ENCODE measurements at regions not wholly inside any gene's neighbourhood (a gene's known extent, or its start where the extent isn't known, plus 50 kb on each side); places are given as distances from the start of the nearest gene placed in this dataset.
"Not testable (repeated sequence)": the region's sequence is repeated elsewhere in the genome, so short reads cannot be mapped to it uniquely, and the experiment has no call there.

- no peak for DNase-seq (ENCODE audit: low read depth)
Observed at GRCh38 chr7:132030086-132030568, 473.7 kb upstream of the PODXL start.

- DNase-seq (ENCODE audit: low read depth), result no peak
Observed at GRCh38 chr7:132029369-132030085, 473.1 kb upstream of the PODXL start.

DNA sequence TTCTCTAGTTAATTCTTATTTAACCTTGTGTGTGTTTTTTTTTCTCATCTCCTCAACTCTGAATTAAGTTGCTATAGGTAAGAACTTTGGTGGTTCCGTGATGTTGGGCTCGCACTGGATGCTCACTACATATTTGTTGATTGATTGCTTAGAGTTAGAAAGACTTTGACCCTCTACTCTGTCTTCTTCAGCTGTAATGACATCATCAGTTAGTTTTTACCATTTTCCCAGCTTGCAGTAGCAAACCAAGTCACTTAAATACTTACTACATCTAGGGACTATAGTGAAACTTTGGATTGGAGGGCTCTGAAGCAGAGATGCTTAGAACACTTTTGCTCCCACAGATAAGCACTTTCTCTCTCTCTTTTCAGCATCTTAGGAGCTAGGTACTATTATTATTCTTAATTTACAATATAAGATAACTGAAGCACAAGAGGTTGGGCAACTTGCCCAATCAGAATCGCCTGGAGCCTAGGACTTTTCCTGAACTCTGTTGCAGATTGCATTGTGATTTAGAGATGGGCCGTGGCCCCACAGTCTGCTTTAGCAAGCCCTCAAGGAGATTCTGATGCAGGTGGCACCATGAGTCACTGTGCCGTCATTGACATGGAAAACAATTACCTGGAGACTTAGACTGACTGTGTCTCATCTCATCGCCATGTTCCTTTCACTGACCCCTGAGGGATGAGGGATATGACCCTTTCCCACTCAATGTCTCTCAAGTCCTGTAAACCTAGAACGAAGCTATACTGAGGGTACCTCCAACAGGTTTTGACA lies 471.9 kb upstream of the PODXL start:
- no peak for DNase-seq (ENCODE audit: low read depth)

- DNase-seq (ENCODE audit: low read depth), result no peak
Observed at GRCh38 chr7:132024290-132024689, 467.9 kb upstream of the PODXL start.

DNA sequence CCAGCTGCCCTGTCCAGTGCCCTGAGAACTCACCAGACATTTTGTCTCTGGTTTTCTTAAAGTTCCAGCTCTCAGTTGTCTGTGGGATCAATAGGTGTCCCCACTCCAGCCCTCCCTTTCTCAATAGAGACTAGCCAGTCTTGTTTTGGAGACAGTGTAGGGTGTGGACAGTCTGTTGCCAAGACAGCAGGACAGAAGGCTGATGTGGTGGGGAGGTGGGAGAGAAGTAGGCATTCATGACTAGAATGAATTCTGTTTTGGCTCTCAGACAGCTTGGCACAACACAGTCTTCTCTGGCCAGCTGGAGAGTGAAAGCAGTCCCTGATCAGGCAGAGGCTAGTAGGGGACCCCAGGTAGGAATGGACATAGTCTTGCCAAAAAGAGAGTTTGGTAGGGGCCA lies 467.0 kb upstream of the PODXL start:
- no peak for DNase-seq (ENCODE audit: low read depth)

DNA sequence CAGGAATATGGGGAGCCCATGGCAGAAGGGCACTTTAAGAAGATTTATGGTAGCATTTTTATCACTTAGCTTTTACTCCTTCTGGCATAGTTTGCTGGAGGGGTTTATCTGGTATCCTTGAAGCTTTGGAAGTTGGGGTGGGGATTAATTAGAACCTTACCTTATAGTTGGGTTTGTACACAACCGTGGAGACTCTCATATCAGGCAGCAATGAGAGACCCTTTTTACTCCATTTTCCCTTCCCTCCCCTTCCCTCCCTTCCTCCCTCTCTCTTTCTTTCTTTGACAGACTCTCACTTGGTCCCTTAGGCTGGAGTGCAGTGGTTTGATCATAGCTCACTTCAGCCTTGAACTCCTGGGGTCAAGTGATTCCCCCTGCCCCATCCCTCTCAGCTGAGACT lies 465.8 kb upstream of the PODXL start:
- DNase-seq (ENCODE audit: low read depth), result no peak

DNA sequence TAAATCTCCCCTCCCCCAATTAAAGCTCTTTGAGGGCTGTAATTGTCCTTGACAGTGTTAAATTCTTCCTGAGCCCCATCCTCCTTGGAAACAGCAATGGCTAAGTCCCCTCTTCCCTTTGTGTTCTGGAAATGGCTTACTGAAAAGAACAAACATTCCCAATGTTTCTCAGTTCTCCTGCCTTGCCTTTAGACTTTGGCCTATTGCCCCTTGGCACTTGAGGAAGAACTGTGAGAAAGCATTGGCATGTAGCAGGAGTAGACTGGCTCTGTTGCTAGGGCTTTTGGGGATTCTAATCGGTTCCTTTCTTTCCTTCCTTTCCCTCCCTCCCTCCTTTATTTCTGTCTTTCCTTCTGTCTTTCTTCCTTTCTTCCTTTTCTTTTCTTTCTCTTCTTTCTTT lies 463.3 kb upstream of the PODXL start:
- no peak for DNase-seq (ENCODE audit: low read depth)

GRCh38 chr7:132009778-132010177 lies 453.4 kb upstream of the PODXL start:
- DNase-seq (ENCODE audit: low read depth), result no peak

GRCh38 chr7:132004529-132004928 lies 448.1 kb upstream of the PODXL start:
- no peak for DNase-seq (ENCODE audit: low read depth)

DNA sequence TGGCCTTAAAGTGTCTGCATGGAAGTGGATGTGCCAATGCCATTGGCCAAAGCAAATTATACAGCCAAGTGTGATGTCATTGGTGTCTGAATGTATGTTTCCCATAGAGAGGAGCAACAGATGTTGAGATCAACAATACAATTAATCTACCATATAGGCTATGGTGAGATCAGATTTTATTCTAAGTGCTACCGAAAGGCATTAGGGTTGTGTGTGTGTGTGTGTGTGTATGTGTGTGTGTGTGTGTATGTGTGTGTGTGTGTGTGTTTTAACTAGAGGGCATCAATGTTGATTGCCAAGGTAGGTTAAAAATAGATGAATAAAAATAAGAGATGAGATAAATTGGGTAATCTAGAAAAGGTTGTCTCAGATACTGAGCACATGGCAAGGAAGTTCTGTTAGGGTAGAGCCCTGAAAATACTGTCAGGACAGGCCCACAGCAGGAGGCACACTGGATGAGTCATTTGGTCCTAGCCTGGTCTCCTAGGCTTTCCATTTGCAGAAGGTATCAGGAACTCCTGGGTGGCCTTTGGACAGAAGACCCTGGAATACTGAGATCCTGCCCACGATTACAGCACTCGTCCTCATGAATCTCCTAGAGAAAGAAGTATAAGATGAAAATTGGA lies 446.0 kb upstream of the PODXL start:
- DNase-seq (ENCODE audit: low read depth), result no peak

DNA sequence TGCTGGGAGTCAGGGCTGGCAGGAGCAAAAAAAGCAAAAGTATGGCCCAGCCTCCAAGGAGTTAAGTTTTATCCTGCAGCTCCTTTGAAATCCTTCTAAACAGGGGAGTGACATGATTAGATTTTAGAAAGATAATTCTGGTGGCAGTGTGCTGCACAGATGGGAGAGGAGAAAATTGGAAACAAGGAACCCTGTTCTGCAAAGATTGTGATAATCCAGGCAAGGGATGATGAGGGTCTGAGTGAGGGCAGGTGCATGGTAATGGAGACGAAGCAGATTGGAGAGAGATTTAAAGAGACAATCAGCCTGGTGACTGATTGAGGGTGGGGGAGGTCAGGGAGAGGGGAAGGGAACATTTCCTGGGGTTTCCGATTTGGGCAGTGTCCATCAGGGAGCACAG lies 444.7 kb upstream of the PODXL start:
- no peak for DNase-seq (ENCODE audit: low read depth)

- DNase-seq (ENCODE audit: low read depth), result no peak
Observed at GRCh38 chr7:131999193-131999592, 442.8 kb upstream of the PODXL start.

GRCh38 chr7:131995324-131995723 lies 438.9 kb upstream of the PODXL start:
- DNase-seq (ENCODE audit: low read depth), result no peak

- not testable (repeated sequence) for DNase-seq (ENCODE audit: low read depth)
Observed at GRCh38 chr7:131981069-131981468, 424.6 kb upstream of the PODXL start.

DNA sequence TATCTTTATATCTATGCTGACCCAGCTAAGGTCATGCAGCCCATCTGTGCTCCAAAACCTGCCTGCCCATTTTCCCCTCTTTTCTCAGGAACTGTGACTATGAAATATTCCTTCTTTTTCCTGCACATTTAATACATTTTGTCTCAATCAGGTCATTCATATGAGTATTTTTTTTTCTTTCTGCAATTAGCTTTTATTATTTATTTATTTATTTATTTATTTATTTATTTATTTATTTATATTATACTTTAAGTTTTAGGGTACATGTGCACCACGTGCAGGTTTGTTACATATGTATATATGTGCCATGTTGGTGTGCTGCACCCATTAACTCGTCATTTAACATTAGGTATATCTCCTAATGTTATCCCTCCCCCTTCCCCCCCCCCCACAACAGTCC lies 421.7 kb upstream of the PODXL start:
- DNase-seq (ENCODE audit: low read depth), result not testable (repeated sequence)

DNA sequence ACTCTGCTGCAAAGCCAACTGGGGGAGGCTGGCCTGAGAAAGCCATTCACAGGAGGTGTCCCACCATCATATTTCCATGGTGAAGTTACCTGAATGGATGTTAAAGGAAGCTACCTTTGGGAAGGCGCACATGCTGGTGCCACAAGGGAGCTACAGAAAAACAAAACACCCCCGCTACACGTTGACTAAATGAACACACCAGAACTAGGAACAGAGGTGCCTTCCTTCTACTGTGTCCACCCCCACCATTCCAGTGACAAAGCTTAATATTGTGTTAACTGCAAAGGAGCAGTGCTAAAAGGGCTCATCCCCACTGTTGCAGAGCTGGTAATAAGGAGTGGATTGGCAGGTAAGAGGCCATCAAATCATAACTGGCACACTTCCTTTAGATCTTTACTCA lies 420.0 kb upstream of the PODXL start:
- DNase-seq (ENCODE audit: low read depth), result no peak

DNA sequence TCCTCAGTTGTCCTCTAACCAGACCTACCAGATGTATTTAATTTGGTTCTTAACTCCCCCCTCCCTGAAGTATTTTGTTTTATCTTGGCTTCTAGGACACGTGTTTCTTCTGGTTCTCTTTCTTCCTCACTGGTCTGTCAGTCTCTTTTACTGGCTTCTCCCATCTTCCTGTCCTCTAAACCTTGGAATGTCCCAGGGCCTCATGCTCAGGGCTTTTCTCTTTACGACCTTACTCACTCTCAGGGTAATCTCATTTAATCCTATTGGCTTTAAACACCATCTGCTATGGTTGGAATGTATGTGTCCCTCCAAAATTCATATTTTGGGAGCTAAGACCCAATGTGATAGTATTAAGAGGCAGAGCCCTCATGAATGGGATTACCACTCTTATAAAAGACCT lies 418.2 kb upstream of the PODXL start:
- no peak for DNase-seq (ENCODE audit: low read depth)

GRCh38 chr7:131972251-131972650 lies 415.8 kb upstream of the PODXL start:
- no peak for DNase-seq (ENCODE audit: low read depth)

GRCh38 chr7:131970602-131971001 lies 414.2 kb upstream of the PODXL start:
- no peak for DNase-seq (ENCODE audit: low read depth)

DNA sequence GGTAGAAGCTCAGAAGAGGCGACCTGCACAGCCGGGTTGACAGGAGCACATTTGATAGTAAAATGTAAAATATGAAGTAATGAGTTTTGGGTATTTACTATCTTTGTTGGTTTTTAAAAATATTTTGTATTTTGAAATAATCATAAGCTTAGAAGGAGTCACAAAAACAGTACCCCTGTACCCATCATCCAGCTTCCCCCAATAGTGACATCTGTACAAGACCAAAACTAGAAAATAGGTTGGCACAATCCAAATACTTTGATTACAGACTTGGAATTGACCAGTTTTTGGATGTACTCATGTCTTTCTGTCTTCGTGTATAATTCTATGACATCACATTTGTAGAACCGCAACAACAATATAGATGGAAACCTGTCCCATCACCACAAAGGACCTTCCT lies 413.1 kb upstream of the PODXL start:
- DNase-seq (ENCODE audit: low read depth), result no peak

GRCh38 chr7:131967216-131967730 lies 410.8 kb upstream of the PODXL start:
- no peak for DNase-seq (ENCODE audit: low read depth)

- DNase-seq (ENCODE audit: low read depth), result no peak
Observed at GRCh38 chr7:131964203-131964602, 407.8 kb upstream of the PODXL start.

Measured in non-pigmented ciliary epithelial cell (primary cell).